GM12878 (cell line): ENCODE measurements at regions not wholly inside any gene's neighbourhood (a gene's known extent, or its start where the extent isn't known, plus 50 kb on each side); places are given as distances from the start of the nearest gene placed in this dataset.

Source experiments
- ATAC-seq: fragments of 200-7000 bp; cut with Tn5 transposase; 3 replicates; pipeline ENCODE4 v1.9.1; 2020; ENCODE audit warnings: mild to moderate bottlenecking, moderate library complexity
- BruUV-seq: library from RNA; stranded (reverse); fragments of 400-500 nt; replicated peaks from 2 replicates; lab custom pipeline; 2021; lab: Mats Ljungman, UMichigan
- CTCF ChIA-PET: fragments of 300-600 bp; sonication (Branson Sonifier 250); formaldehyde crosslinking; extraction: SDS; loops from one replicate; lab custom pipeline; 2021; ENCODE audit warnings: inconsistent platforms; lab: Yijun Ruan, JAX
- POLR2A ChIA-PET: fragments of 350-600 bp; formaldehyde crosslinking; extraction: SDS; loops from one replicate; lab custom pipeline; 2021; ENCODE audit warnings: inconsistent platforms; lab: Charles Lee
- RAD21 ChIA-PET: fragments of 300-600 bp; sonication (Branson Sonifier 250); formaldehyde crosslinking; loops from one replicate; lab custom pipeline; 2023; ENCODE audit warnings: antibody characterized with exemption; ENCODE audit not compliant: unreplicated experiment; lab: Charles Lee
- SMC1A ChIA-PET: fragments of 300-600 bp; sonication (Branson Sonifier 250); formaldehyde crosslinking; loops from one replicate; lab custom pipeline; 2023; ENCODE audit not compliant: unreplicated experiment, uncharacterized antibody; lab: Charles Lee
- DNase-seq: peaks from one replicate; pipeline ENCODE4 v3.0.0-alpha.2; 2011; ENCODE audit warnings: low read depth, low spot score
- FAIRE-seq: peaks from 3 replicates; lab custom pipeline; 2011; peaks lifted over from hg19 to GRCh38; lab: Jason Lieb, UNC
- H2AFZ ChIP-seq: 2 replicates; pipeline ENCODE4 v1.6.0; 2011; ENCODE audit warnings: low read depth, low read length, control low read depth; ENCODE audit not compliant: control insufficient read depth
- H3K27ac ChIP-seq: 2 replicates; pipeline ENCODE4 v1.5.1; 2011; ENCODE audit warnings: control low read depth; ENCODE audit not compliant: control insufficient read depth, insufficient read depth
- H3K27me3 ChIP-seq, 2 experiments: replicated peaks in 1 of 2; 2 replicates each; pipeline versions ENCODE4 v1.6.0 to v1.6.1; 2011; ENCODE audit warnings: low read length in 1 of 2; ENCODE audit not compliant: control insufficient read depth in 2 of 2, insufficient read depth in 2 of 2
- H3K36me3 ChIP-seq, 2 experiments: 2 replicates each; pipeline ENCODE4 v1.5.1; 2011; ENCODE audit warnings: low read length in 1 of 2; ENCODE audit not compliant: control insufficient read depth in 2 of 2, insufficient read depth in 2 of 2
- H3K4me1 ChIP-seq: 2 replicates; pipeline ENCODE4 v1.6.1; 2011; ENCODE audit warnings: mild to moderate bottlenecking, low read length, moderate library complexity, mixed read lengths; ENCODE audit not compliant: control insufficient read depth, insufficient read depth
- H3K4me2 ChIP-seq: 2 replicates; pipeline ENCODE4 v1.6.0; 2011; ENCODE audit warnings: control low read depth; ENCODE audit not compliant: control insufficient read depth, insufficient read depth
- H3K4me3 ChIP-seq: fragments of 200-600 bp; sonication (generic); 2 replicates; pipeline ENCODE4 v1.5.1; 2016
- H3K79me2 ChIP-seq: 2 replicates; pipeline ENCODE4 v1.6.0; 2011; ENCODE audit warnings: low read length; ENCODE audit not compliant: control insufficient read depth, insufficient read depth
- H3K9ac ChIP-seq: 2 replicates; pipeline ENCODE4 v1.8.0; 2011; ENCODE audit warnings: low read length, control low read depth, mixed read lengths; ENCODE audit not compliant: control insufficient read depth, insufficient read depth
- H3K9me3 ChIP-seq: replicated peaks from 3 replicates; pipeline ENCODE4 v1.5.1; 2011; ENCODE audit warnings: mild to moderate bottlenecking, low read length; ENCODE audit not compliant: control insufficient read depth, insufficient read depth
- H4K20me1 ChIP-seq: 2 replicates; pipeline ENCODE4 v1.6.0; 2011; ENCODE audit not compliant: control insufficient read depth, insufficient read depth
- ASH2L ChIP-seq: fragments of 300-600, 200-600 bp; sonication (generic); IDR thresholded peaks from 2 replicates; pipeline ENCODE4 v1.6.1; 2017; ENCODE audit warnings: low read depth, mild to moderate bottlenecking, borderline replicate concordance
- BRCA1 ChIP-seq: IDR thresholded peaks from 2 replicates; pipeline ENCODE4 v1.6.1; 2011; ENCODE audit warnings: low read depth, low read length, improper control_type of control experiment
- GABPA ChIP-seq: IDR thresholded peaks from 2 replicates; pipeline ENCODE4 v1.6.1; 2014; ENCODE audit warnings: antibody characterized with exemption, low read depth, mild to moderate bottlenecking, inconsistent platforms
- MEF2A ChIP-seq: IDR thresholded peaks from 2 replicates; pipeline ENCODE4 v1.6.1; 2011; ENCODE audit warnings: low read depth, mild to moderate bottlenecking, low read length, moderate library complexity; ENCODE audit not compliant: insufficient read depth
- MTA3 ChIP-seq: IDR thresholded peaks from 2 replicates; pipeline ENCODE4 v1.6.1; 2012; ENCODE audit warnings: low read length, inconsistent platforms, borderline replicate concordance
- PML ChIP-seq: IDR thresholded peaks from 2 replicates; pipeline ENCODE4 v1.6.1; 2012; ENCODE audit warnings: low read length, inconsistent platforms
- POLR2AphosphoS5 ChIP-seq: IDR thresholded peaks from 2 replicates; pipeline ENCODE4 v1.6.1; 2011; ENCODE audit warnings: mild to moderate bottlenecking, low read length, inconsistent platforms
- RB1 ChIP-seq: fragments of 450-650 bp; formaldehyde crosslinking; IDR thresholded peaks from 2 replicates; pipeline ENCODE4 v1.6.1; 2017; ENCODE audit warnings: mild to moderate bottlenecking, borderline replicate concordance
- RCOR1 ChIP-seq: conservative IDR thresholded peaks from 2 replicates; pipeline ENCODE4 v1.6.1; 2012; ENCODE audit warnings: low read depth, low read length, improper control_type of control experiment
- SREBF2 ChIP-seq: IDR thresholded peaks from 2 replicates; pipeline ENCODE4 v1.6.1; 2012; ENCODE audit warnings: mild to moderate bottlenecking, low read length
- ZNF622 ChIP-seq: fragments of 450-650 bp; IDR thresholded peaks from 2 replicates; pipeline ENCODE4 v1.6.1; 2017; ENCODE audit warnings: mild to moderate bottlenecking, inconsistent platforms
- WGBS: methylation state at CpG from one replicate; pipeline ENCODE4 v1.1.6; 2016; ENCODE audit warnings: low lambda C conversion rate; ENCODE audit not compliant: insufficient replicate concordance, insufficient coverage; ENCODE audit errors: missing lambda C conversion rate; 5-methylcytosine and 5-hydroxymethylcytosine counted together
- in situ Hi-C: fragments of 300-500 bp; cut with MboI; formaldehyde crosslinking; loops from 9 replicates; pipeline ENCODE4 v1.14.3; 2018; ENCODE audit warnings: mixed read lengths
- intact Hi-C: fragments of 100-400 bp; cut with micrococcal nuclease; formaldehyde crosslinking; loops from one replicate; pipeline ENCODE4 v1.14.2; 2022; ENCODE audit not compliant: unreplicated experiment
- TF ChIP-seq, protein P1 (sequence below): fragments of 450-650 bp; conservative IDR thresholded peaks from 2 replicates; pipeline ENCODE4 v1.6.1; 2017; ENCODE audit warnings: mild to moderate bottlenecking, moderate library complexity
- TF ChIP-seq, protein P2 (sequence below): fragments of 150-350 bp; IDR thresholded peaks from 2 replicates; pipeline ENCODE4 v1.6.1; 2014; ENCODE audit warnings: mild to moderate bottlenecking, low read depth, low read length
- TF ChIP-seq, protein P3 (sequence below): fragments of 450-650 bp; IDR thresholded peaks from 2 replicates; pipeline ENCODE4 v1.6.1; 2017; ENCODE audit warnings: mild to moderate bottlenecking, moderate library complexity

DNA sequence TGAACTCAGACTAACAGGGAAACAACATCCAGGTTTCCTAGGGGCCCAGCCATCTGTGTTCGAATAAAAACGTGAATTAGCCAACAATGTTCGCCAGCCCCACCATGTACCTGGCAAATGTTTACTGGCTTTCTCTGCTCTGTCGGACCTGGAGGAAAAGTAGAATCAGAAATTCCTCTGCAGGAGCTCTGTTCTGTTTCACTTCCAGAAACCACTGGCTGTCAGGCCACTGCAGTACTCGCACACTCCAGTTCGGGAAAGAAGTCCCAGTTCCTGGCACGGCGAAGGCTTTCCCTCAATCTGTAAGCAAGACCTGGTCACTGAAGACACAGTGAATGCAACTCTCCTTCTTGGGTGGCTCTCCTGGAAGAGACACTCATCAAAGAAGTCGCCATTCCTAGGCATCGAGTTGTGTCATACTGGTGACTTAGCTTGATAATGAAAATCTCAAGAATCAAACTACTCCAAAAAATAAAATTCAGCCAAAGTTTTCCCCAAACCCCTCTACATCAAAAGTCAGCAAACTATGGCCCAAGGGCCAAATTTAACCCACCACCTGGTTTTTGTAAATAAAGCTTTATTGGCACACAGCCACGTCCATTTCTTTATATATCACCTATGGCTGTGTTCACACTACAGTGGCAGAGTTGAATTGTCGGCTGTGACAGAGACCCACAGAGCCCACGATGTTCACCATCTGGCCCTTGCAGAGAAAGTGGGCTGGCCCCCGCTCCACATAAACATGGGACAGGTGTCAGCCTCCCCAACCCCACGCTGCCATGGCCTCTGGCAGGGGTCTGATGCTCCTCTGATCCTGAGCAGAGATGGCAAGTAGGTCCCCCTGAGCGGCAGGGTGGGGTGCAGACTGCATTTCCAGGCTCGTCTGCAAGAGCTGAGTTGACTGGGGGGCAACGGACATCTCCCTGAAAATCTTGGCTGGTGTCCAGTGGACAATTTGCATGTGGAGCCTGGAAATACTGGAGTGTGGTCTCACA, 189.2 kb upstream of the DIO3 start (continued):
- TF ChIP-seq BRCA1: no peak
- TF ChIP-seq ZNF622: no peak
- TF ChIP-seq, protein P1, sequence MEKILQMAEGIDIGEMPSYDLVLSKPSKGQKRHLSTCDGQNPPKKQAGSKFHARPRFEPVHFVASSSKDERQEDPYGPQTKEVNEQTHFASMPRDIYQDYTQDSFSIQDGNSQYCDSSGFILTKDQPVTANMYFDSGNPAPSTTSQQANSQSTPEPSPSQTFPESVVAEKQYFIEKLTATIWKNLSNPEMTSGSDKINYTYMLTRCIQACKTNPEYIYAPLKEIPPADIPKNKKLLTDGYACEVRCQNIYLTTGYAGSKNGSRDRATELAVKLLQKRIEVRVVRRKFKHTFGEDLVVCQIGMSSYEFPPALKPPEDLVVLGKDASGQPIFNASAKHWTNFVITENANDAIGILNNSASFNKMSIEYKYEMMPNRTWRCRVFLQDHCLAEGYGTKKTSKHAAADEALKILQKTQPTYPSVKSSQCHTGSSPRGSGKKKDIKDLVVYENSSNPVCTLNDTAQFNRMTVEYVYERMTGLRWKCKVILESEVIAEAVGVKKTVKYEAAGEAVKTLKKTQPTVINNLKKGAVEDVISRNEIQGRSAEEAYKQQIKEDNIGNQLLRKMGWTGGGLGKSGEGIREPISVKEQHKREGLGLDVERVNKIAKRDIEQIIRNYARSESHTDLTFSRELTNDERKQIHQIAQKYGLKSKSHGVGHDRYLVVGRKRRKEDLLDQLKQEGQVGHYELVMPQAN: no peak
- TF ChIP-seq MTA3: no peak
- no peak for TF ChIP-seq ASH2L
- TF ChIP-seq RB1: no peak

DNA sequence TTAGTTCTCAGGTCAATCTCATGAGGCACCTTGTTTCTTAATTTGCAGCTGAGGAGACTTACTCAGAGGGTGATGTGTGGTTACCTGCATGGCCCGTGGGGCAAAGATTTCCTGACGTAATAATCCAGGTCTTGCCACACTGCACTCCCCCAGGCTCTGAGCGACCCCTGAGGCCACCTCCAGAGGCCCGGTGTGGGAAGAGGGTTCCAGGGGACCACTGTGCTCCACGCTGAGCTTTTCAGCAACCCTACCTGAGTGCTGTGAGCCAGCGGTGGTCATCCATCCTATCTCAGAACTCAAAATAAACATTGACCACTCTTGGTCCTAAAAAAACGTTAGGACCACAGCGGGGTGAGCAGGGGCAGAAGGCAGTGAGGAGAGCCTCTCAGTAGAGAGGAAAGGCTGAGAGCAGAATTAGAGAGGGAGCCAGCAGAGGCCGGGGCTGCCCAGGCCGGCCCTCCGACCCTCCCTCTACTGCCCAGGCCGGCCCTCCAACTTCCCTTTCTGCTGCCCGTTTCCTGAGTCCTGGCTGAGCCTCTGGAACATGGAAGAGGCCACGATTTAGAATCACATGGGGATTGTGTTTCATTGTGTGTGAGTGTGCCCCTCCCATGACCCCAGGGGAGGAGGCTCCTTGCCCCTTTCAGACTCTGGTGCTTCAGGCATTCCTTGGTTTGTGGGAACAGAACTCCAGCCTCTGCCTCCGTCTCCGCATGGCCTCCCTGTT, 188.2 kb upstream of the DIO3 start:
- Histone ChIP-seq H3K4me3 (no peak overlapping the region), H3K9ac (no peak overlapping the region), H3K79me2 (no peaks in the 10 kb centered on the region), H3K27me3 (no peaks in the 10 kb centered on the region), H3K4me2 (no peak overlapping the region), H3K27ac (no peak overlapping the region), H4K20me1 (no peaks in the 10 kb centered on the region), H3K4me1 (no peaks in the 10 kb centered on the region), H2AFZ (no peak overlapping the region), H3K36me3 (no peaks in the 10 kb centered on the region), H3K9me3 (no peaks in the 10 kb centered on the region)
- in situ Hi-C loops: no loop called here
- DNase-seq (no peak), ATAC-seq (no peak), FAIRE-seq (no peak)
- ChIA-PET RAD21 (no interaction called here), POLR2A (no interaction called here), CTCF (no interaction called here), SMC1A (no interaction called here)
- BruUV-seq: no TSS peak
- 26% methylated on average over 16 of the region's 16 CpGs for WGBS
- intact Hi-C loops: no loop called here
- no peak for TF ChIP-seq GABPA
- TF ChIP-seq, protein P2, sequence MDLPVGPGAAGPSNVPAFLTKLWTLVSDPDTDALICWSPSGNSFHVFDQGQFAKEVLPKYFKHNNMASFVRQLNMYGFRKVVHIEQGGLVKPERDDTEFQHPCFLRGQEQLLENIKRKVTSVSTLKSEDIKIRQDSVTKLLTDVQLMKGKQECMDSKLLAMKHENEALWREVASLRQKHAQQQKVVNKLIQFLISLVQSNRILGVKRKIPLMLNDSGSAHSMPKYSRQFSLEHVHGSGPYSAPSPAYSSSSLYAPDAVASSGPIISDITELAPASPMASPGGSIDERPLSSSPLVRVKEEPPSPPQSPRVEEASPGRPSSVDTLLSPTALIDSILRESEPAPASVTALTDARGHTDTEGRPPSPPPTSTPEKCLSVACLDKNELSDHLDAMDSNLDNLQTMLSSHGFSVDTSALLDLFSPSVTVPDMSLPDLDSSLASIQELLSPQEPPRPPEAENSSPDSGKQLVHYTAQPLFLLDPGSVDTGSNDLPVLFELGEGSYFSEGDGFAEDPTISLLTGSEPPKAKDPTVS: no peak
- no peak for TF ChIP-seq PML
- no peak for TF ChIP-seq RCOR1
- TF ChIP-seq, protein P3, sequence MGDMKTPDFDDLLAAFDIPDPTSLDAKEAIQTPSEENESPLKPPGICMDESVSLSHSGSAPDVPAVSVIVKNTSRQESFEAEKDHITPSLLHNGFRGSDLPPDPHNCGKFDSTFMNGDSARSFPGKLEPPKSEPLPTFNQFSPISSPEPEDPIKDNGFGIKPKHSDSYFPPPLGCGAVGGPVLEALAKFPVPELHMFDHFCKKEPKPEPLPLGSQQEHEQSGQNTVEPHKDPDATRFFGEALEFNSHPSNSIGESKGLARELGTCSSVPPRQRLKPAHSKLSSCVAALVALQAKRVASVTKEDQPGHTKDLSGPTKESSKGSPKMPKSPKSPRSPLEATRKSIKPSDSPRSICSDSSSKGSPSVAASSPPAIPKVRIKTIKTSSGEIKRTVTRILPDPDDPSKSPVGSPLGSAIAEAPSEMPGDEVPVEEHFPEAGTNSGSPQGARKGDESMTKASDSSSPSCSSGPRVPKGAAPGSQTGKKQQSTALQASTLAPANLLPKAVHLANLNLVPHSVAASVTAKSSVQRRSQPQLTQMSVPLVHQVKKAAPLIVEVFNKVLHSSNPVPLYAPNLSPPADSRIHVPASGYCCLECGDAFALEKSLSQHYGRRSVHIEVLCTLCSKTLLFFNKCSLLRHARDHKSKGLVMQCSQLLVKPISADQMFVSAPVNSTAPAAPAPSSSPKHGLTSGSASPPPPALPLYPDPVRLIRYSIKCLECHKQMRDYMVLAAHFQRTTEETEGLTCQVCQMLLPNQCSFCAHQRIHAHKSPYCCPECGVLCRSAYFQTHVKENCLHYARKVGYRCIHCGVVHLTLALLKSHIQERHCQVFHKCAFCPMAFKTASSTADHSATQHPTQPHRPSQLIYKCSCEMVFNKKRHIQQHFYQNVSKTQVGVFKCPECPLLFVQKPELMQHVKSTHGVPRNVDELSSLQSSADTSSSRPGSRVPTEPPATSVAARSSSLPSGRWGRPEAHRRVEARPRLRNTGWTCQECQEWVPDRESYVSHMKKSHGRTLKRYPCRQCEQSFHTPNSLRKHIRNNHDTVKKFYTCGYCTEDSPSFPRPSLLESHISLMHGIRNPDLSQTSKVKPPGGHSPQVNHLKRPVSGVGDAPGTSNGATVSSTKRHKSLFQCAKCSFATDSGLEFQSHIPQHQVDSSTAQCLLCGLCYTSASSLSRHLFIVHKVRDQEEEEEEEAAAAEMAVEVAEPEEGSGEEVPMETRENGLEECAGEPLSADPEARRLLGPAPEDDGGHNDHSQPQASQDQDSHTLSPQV: no peak
- TF ChIP-seq SREBF2: no peak
- TF ChIP-seq MEF2A: no peak
- no peak for TF ChIP-seq POLR2AphosphoS5
